HL-60 (cell line): ENCODE measurements at regions not wholly inside any gene's neighbourhood (a gene's known extent, or its start where the extent isn't known, plus 50 kb on each side); places are given as distances from the start of the nearest gene placed in this dataset.

Source experiments
- GABPA ChIP-seq: IDR thresholded peaks from 2 replicates; pipeline ENCODE4 v1.6.1; 2012; ENCODE audit warnings: low read depth
- POLR2AphosphoS5 ChIP-seq: IDR thresholded peaks from 2 replicates; pipeline ENCODE4 v1.6.1; 2012; ENCODE audit warnings: low read depth
- TF ChIP-seq, protein P1 (sequence below): IDR thresholded peaks from 2 replicates; pipeline ENCODE4 v1.6.1; 2012; ENCODE audit warnings: low read depth; ENCODE audit not compliant: insufficient replicate concordance
- TF ChIP-seq, protein P2 (sequence below): IDR thresholded peaks from one replicate; pipeline ENCODE4 v1.5.1; 2011; ENCODE audit warnings: low read length, control low read depth, inconsistent platforms; ENCODE audit not compliant: insufficient read depth

DNA sequence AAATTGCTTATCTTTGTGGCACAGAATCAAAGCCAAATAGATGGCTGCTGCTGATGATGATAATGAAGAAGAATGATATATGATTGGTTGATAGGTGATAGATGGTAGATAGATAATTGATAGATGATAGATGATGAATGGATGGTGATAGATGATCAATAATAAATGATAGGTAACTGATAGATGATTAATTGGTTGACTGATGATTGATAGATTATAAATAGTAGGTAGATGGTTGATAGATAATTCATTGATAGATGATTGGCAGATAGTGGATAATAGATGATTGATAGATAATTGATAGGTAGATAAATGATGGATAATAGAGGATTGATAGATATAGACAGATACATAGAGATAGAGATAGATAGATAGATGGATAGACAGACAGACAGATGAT, 430.2 kb downstream of the EIPR1 start:
- TF ChIP-seq, protein P1, sequence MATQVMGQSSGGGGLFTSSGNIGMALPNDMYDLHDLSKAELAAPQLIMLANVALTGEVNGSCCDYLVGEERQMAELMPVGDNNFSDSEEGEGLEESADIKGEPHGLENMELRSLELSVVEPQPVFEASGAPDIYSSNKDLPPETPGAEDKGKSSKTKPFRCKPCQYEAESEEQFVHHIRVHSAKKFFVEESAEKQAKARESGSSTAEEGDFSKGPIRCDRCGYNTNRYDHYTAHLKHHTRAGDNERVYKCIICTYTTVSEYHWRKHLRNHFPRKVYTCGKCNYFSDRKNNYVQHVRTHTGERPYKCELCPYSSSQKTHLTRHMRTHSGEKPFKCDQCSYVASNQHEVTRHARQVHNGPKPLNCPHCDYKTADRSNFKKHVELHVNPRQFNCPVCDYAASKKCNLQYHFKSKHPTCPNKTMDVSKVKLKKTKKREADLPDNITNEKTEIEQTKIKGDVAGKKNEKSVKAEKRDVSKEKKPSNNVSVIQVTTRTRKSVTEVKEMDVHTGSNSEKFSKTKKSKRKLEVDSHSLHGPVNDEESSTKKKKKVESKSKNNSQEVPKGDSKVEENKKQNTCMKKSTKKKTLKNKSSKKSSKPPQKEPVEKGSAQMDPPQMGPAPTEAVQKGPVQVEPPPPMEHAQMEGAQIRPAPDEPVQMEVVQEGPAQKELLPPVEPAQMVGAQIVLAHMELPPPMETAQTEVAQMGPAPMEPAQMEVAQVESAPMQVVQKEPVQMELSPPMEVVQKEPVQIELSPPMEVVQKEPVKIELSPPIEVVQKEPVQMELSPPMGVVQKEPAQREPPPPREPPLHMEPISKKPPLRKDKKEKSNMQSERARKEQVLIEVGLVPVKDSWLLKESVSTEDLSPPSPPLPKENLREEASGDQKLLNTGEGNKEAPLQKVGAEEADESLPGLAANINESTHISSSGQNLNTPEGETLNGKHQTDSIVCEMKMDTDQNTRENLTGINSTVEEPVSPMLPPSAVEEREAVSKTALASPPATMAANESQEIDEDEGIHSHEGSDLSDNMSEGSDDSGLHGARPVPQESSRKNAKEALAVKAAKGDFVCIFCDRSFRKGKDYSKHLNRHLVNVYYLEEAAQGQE, result no peak
- TF ChIP-seq, protein P2, sequence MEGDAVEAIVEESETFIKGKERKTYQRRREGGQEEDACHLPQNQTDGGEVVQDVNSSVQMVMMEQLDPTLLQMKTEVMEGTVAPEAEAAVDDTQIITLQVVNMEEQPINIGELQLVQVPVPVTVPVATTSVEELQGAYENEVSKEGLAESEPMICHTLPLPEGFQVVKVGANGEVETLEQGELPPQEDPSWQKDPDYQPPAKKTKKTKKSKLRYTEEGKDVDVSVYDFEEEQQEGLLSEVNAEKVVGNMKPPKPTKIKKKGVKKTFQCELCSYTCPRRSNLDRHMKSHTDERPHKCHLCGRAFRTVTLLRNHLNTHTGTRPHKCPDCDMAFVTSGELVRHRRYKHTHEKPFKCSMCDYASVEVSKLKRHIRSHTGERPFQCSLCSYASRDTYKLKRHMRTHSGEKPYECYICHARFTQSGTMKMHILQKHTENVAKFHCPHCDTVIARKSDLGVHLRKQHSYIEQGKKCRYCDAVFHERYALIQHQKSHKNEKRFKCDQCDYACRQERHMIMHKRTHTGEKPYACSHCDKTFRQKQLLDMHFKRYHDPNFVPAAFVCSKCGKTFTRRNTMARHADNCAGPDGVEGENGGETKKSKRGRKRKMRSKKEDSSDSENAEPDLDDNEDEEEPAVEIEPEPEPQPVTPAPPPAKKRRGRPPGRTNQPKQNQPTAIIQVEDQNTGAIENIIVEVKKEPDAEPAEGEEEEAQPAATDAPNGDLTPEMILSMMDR, result no peak
- TF ChIP-seq POLR2AphosphoS5, result no peak
- TF ChIP-seq GABPA, result no peak
